PC-9 (cell line): ENCODE measurements at regions not wholly inside any gene's neighbourhood (a gene's known extent, or its start where the extent isn't known, plus 50 kb on each side); places are given as distances from the start of the nearest gene placed in this dataset.

ENCODE experiments used
- BruUV-seq: library from RNA; stranded (reverse); fragments of 400-500 nt; replicated peaks from 2 replicates; lab custom pipeline; 2021; lab: Mats Ljungman, UMichigan
- CTCF ChIA-PET: fragments of 300-600 bp; sonication (Branson Sonifier 250); formaldehyde crosslinking; loops from one replicate; lab custom pipeline; 2022; ENCODE audit warnings: antibody characterized with exemption; lab: Charles Lee
- POLR2A ChIA-PET: fragments of 300-600 bp; sonication (Branson Sonifier 250); formaldehyde crosslinking; loops from one replicate; lab custom pipeline; 2022; ENCODE audit warnings: antibody characterized with exemption; ENCODE audit not compliant: unreplicated experiment; lab: Charles Lee
- DNase-seq, 2 experiments: peaks; one replicate each; pipeline versions ENCODE4 v3.0.0 to v3.0.0-alpha.2; 2015 to 2022; ENCODE audit warnings: mixed read lengths in 1 of 2
- H2AFZ ChIP-seq: fragments of 200-600 bp; sonication (generic); 2 replicates; pipeline ENCODE4 v1.8.1; 2017; ENCODE audit warnings: antibody characterized with exemption
- H3F3A ChIP-seq: fragments of 200-600 bp; sonication (generic); 2 replicates; pipeline ENCODE4 v1.8.1; 2017; ENCODE audit warnings: antibody characterized with exemption, mild to moderate bottlenecking, low read depth; ENCODE audit not compliant: insufficient read depth
- H3K27ac ChIP-seq: fragments of 200-600 bp; sonication (generic); 2 replicates; pipeline ENCODE4 v1.6.1; 2016; ENCODE audit warnings: mixed run types
- H3K27me3 ChIP-seq: fragments of 200-600 bp; sonication (generic); 2 replicates; pipeline ENCODE4 v1.6.1; 2016; ENCODE audit warnings: low read depth, mixed run types; ENCODE audit not compliant: insufficient read depth
- H3K36me3 ChIP-seq: fragments of 200-600 bp; sonication (generic); 2 replicates; pipeline ENCODE4 v1.6.1; 2016; ENCODE audit warnings: low read depth, mixed run types
- H3K4me1 ChIP-seq: fragments of 200-600 bp; sonication (generic); replicated peaks from 2 replicates; pipeline ENCODE4 v1.6.1; 2016; ENCODE audit warnings: mixed run types; ENCODE audit not compliant: insufficient read depth
- H3K4me2 ChIP-seq: fragments of 200-600 bp; sonication (generic); 2 replicates; pipeline ENCODE4 v1.6.1; 2017; ENCODE audit warnings: mixed run types
- H3K4me3 ChIP-seq: fragments of 200-600 bp; sonication (generic); 2 replicates; pipeline ENCODE4 v1.6.1; 2016; ENCODE audit warnings: mixed run types
- H3K79me2 ChIP-seq: fragments of 200-600 bp; sonication (generic); 2 replicates; pipeline ENCODE4 v1.6.1; 2017; ENCODE audit warnings: low read depth, mixed run types
- H3K9me2 ChIP-seq: fragments of 200-600 bp; sonication (generic); 2 replicates; pipeline ENCODE4 v1.8.1; 2017; ENCODE audit warnings: mild to moderate bottlenecking; ENCODE audit not compliant: insufficient read depth
- H3K9me3 ChIP-seq: fragments of 200-600 bp; sonication (generic); 2 replicates; pipeline ENCODE4 v1.8.1; 2016; ENCODE audit warnings: low read depth; ENCODE audit not compliant: insufficient read depth
- H4K20me1 ChIP-seq: fragments of 200-600 bp; sonication (generic); 2 replicates; pipeline ENCODE4 v1.8.1; 2017; ENCODE audit not compliant: insufficient read depth
- CTCF ChIP-seq: fragments of 200-600 bp; sonication (generic); conservative IDR thresholded peaks from 2 replicates; pipeline ENCODE4 v1.6.1; 2017; ENCODE audit warnings: mixed run types, antibody characterized with exemption, mild to moderate bottlenecking, moderate library complexity
- EZH2 ChIP-seq: fragments of 200-600 bp; sonication (generic); IDR thresholded peaks from 2 replicates; pipeline ENCODE4 v1.8.0; 2017; ENCODE audit warnings: antibody characterized with exemption, low read depth
- intact Hi-C: fragments of 100-400 bp; cut with micrococcal nuclease; formaldehyde crosslinking; loops from one replicate; pipeline ENCODE4 v1.10.0; 2022; ENCODE audit not compliant: unreplicated experiment

GRCh38 chr7:24129597-24129996, 154.4 kb upstream of the NPY start:
- CTCF ChIA-PET: no interaction called here
- no peaks in the 10 kb centered on the region for H3K36me3 ChIP-seq
- no peaks in the 10 kb centered on the region for H3K4me1 ChIP-seq
- H3K27me3 ChIP-seq: no peaks in the 10 kb centered on the region
- POLR2A ChIA-PET: no interaction called here
- no TSS peak for BruUV-seq
- intact Hi-C loops: no loop called here
- no peak overlapping the region for H3K4me2 ChIP-seq
- H4K20me1 ChIP-seq: no peaks in the 10 kb centered on the region
- H3K9me3 ChIP-seq: no peaks in the 10 kb centered on the region
- H3K79me2 ChIP-seq: no peaks in the 10 kb centered on the region
- no peak overlapping the region for H3K27ac ChIP-seq
- H3K9me2 ChIP-seq: no peaks in the 10 kb centered on the region
- H2AFZ ChIP-seq: no peak overlapping the region
- no peak for DNase-seq
- H3F3A ChIP-seq: no peaks in the 10 kb centered on the region
- TF ChIP-seq EZH2: no peak
- no peak for TF ChIP-seq CTCF
- H3K4me3 ChIP-seq: no peak overlapping the region

- no peaks in the 10 kb centered on the region for H3K36me3 ChIP-seq
- intact Hi-C loops: no loop called here
- ChIA-PET POLR2A (no interaction called here), CTCF (no interaction called here)
- no peaks in the 10 kb centered on the region for H3K27me3 ChIP-seq
- H3K27ac ChIP-seq: no peak overlapping the region
- no peak overlapping the region for H2AFZ ChIP-seq
- no peak for TF ChIP-seq CTCF
- TF ChIP-seq EZH2: no peak
- H3K9me3 ChIP-seq: no peaks in the 10 kb centered on the region
- H3K79me2 ChIP-seq: no peaks in the 10 kb centered on the region
- no peak overlapping the region for H3K4me2 ChIP-seq
- no peaks in the 10 kb centered on the region for H4K20me1 ChIP-seq
- no peaks in the 10 kb centered on the region for H3K9me2 ChIP-seq
- no peak overlapping the region for H3K4me3 ChIP-seq
- H3K4me1 ChIP-seq: no peaks in the 10 kb centered on the region
- no peak for DNase-seq
- no peaks in the 10 kb centered on the region for H3F3A ChIP-seq
- BruUV-seq: no TSS peak
Observed at GRCh38 chr7:24130631-24131030, 153.4 kb upstream of the NPY start.

GRCh38 chr7:24133691-24134090, 150.3 kb upstream of the NPY start:
- Histone ChIP-seq H3K4me3 (no peak overlapping the region), H4K20me1 (no peaks in the 10 kb centered on the region), H3K4me1 (no peaks in the 10 kb centered on the region), H3K27me3 (no peaks in the 10 kb centered on the region), H3F3A (no peaks in the 10 kb centered on the region), H3K36me3 (no peaks in the 10 kb centered on the region), H3K9me2 (no peaks in the 10 kb centered on the region), H3K9me3 (no peaks in the 10 kb centered on the region), H2AFZ (no peak overlapping the region), H3K27ac (no peak overlapping the region), H3K4me2 (no peak overlapping the region), H3K79me2 (no peaks in the 10 kb centered on the region)
- no TSS peak for BruUV-seq
- intact Hi-C loops: no loop called here
- CTCF ChIA-PET: no interaction called here
- no peak for DNase-seq
- no peak for TF ChIP-seq CTCF
- no peak for TF ChIP-seq EZH2
- POLR2A ChIA-PET: no interaction called here
